ENCODE measurements at regions not wholly inside any gene's neighbourhood (a gene's known extent, or its start where the extent isn't known, plus 50 kb on each side); places are given as distances from the start of the nearest gene placed in this dataset.
"Not testable (repeated sequence)": the region's sequence is repeated elsewhere in the genome, so short reads cannot be mapped to it uniquely, and the experiment has no call there.

- intact Hi-C loops (cut with DNase I, micrococcal nuclease): no loop called here
- DNase-seq: no peak
- no peak for ATAC-seq
Observed at GRCh38 chr7:91396-92175, 100.8 kb upstream of the FAM20C start.

GRCh38 chr7:92231-92674, 100.1 kb upstream of the FAM20C start:
- intact Hi-C loops (cut with DNase I, micrococcal nuclease): no loop called here
- ATAC-seq: no peak
- DNase-seq: no peak

GRCh38 chr7:92888-93672, 99.3 kb upstream of the FAM20C start:
- intact Hi-C loops (cut with DNase I, micrococcal nuclease): no loop called here
- no peak for ATAC-seq
- DNase-seq: no peak

GRCh38 chr7:94251-94801, 98.0 kb upstream of the FAM20C start:
- ATAC-seq (no peak), DNase-seq (no peak)
- intact Hi-C loops (cut with DNase I, micrococcal nuclease): no loop called here

- no peak for ATAC-seq
- intact Hi-C loops (cut with DNase I, micrococcal nuclease): no loop called here
- DNase-seq: no peak
Observed at GRCh38 chr7:95180-95862, 97.0 kb upstream of the FAM20C start.

GRCh38 chr7:95863-96260, 96.5 kb upstream of the FAM20C start:
- intact Hi-C loops (cut with DNase I, micrococcal nuclease): no loop called here
- DNase-seq (no peak), ATAC-seq (no peak)

- intact Hi-C loops (cut with DNase I, micrococcal nuclease): no loop called here
- no peak for DNase-seq
- ATAC-seq: no peak
Observed at GRCh38 chr7:96861-97260, 95.5 kb upstream of the FAM20C start.

GRCh38 chr7:97310-97841, 95.0 kb upstream of the FAM20C start:
- ATAC-seq (no peak), DNase-seq (no peak)
- intact Hi-C loops (cut with DNase I, micrococcal nuclease): no loop called here

- ATAC-seq: no peak
- DNase-seq: no peak
- intact Hi-C loops (cut with DNase I, micrococcal nuclease): no loop called here
Observed at GRCh38 chr7:101146-102046, 91.0 kb upstream of the FAM20C start.

- no peak for ATAC-seq
- DNase-seq: no peak
- intact Hi-C loops (cut with DNase I, micrococcal nuclease): no loop called here
Observed at GRCh38 chr7:102047-102711, 90.2 kb upstream of the FAM20C start.

- intact Hi-C loops (cut with DNase I, micrococcal nuclease): no loop called here
Observed at GRCh38 chr7:102721-103120, 89.7 kb upstream of the FAM20C start.

GRCh38 chr7:103981-104380, 88.4 kb upstream of the FAM20C start:
- not testable (repeated sequence) for ATAC-seq

More at GRCh38 chr7:102721-103120, 89.7 kb upstream of the FAM20C start:
- DNase-seq: no peak
- no peak for ATAC-seq

GRCh38 chr7:105002-105401, 87.4 kb upstream of the FAM20C start:
- ATAC-seq (no peak), DNase-seq (no peak)
- intact Hi-C loops (cut with DNase I, micrococcal nuclease): no loop called here

More at GRCh38 chr7:103981-104380, 88.4 kb upstream of the FAM20C start:
- DNase-seq; intact Hi-C loops (cut with DNase I, micrococcal nuclease): not testable (repeated sequence)

- no peak for ATAC-seq
- intact Hi-C loops (cut with DNase I, micrococcal nuclease): no loop called here
- DNase-seq: no peak
Observed at GRCh38 chr7:106356-106755, 86.0 kb upstream of the FAM20C start.

- intact Hi-C loops (cut with DNase I, micrococcal nuclease): no loop called here
- ATAC-seq (no peak), DNase-seq (no peak)
Observed at GRCh38 chr7:107233-107632, 85.1 kb upstream of the FAM20C start.

- intact Hi-C loops (cut with DNase I, micrococcal nuclease): no loop called here
- DNase-seq: no peak
- ATAC-seq: no peak
Observed at GRCh38 chr7:107907-108306, 84.5 kb upstream of the FAM20C start.

- DNase-seq: no peak
Observed at GRCh38 chr7:109094-109493, 83.3 kb upstream of the FAM20C start.

More at GRCh38 chr7:109094-109493, 83.3 kb upstream of the FAM20C start:
- intact Hi-C loops (cut with DNase I, micrococcal nuclease): no loop called here
- no peak for ATAC-seq

Data from left colon (tissue), 2 donors.